ENCODE measurements at regions not wholly inside any gene's neighbourhood (a gene's known extent, or its start where the extent isn't known, plus 50 kb on each side); places are given as distances from the start of the nearest gene placed in this dataset.
"Not testable (repeated sequence)": the region's sequence is repeated elsewhere in the genome, so short reads cannot be mapped to it uniquely, and the experiment has no call there.

DNA sequence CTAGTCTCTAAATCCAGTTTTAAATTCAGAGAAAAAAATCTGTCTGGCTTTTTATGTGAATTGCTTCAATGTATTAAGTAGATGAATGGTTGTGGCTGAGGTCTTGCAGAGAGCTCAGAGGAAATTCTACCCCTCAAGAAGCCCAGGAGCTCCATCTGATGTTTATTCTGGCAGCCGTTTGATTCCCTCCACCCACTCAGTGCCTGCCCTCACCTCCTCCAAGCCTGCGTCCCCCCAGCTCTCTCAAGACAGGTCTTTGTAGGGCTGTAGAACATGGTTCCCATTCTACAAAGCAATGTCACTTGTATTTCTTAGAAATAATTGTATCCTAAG lies 366.3 kb downstream of the ANAPC1 start:
- H3K9ac ChIP-seq (ENCODE audit: low read length); H3K36me3 ChIP-seq (replicated peaks in 1 of 2; ENCODE audit: control extremely low read depth in 1 of 2, control insufficient read depth in 1 of 2, extremely low read depth in 1 of 2, insufficient read depth in 2 of 2, low read length in 1 of 2); DNase-seq; H3K27ac ChIP-seq (ENCODE audit: low read length in 2 of 2); H3K9me3 ChIP-seq (ENCODE audit: control extremely low read depth in 1 of 3, control insufficient read depth in 2 of 3, insufficient read depth in 1 of 3, low read length in 2 of 3); POLR2A ChIA-PET; H3K27me3 ChIP-seq (replicated peaks in 1 of 4; ENCODE audit: control extremely low read depth in 1 of 4, control insufficient read depth in 3 of 4, insufficient read depth in 4 of 4, low read length in 3 of 4); intact Hi-C loops (cut with micrococcal nuclease); H3K4me1 Mint-ChIP-seq; CTCF ChIA-PET; H4K20me1 ChIP-seq (ENCODE audit: control insufficient read depth, insufficient read depth, low read length, poor library complexity, severe bottlenecking); H3K9me3 Mint-ChIP-seq (ENCODE audit: insufficient read depth); H2AFZ ChIP-seq (ENCODE audit: insufficient read depth, low read depth, low read length, poor library complexity, severe bottlenecking); H3K79me2 ChIP-seq (ENCODE audit: control insufficient read depth, insufficient read depth, low read length); ATAC-seq (ENCODE audit: low read depth); H3K4me3 Mint-ChIP-seq; H3K27ac Mint-ChIP-seq; H3K4me2 ChIP-seq (replicated peaks; ENCODE audit: low read depth, low read length, poor library complexity, severe bottlenecking); H3K27me3 Mint-ChIP-seq; H3K4me3 ChIP-seq (ENCODE audit: control extremely low read depth in 1 of 5, extremely low read depth in 1 of 5, insufficient read depth in 1 of 5, low read depth in 2 of 5, low read length in 4 of 5); H3K4me1 ChIP-seq (ENCODE audit: control insufficient read depth in 2 of 2, insufficient read depth in 2 of 2, low read length in 2 of 2): not testable (repeated sequence)
- WGBS (ENCODE audit: insufficient coverage): no CpG with 5 or more reads among the region's 2 CpGs

DNA sequence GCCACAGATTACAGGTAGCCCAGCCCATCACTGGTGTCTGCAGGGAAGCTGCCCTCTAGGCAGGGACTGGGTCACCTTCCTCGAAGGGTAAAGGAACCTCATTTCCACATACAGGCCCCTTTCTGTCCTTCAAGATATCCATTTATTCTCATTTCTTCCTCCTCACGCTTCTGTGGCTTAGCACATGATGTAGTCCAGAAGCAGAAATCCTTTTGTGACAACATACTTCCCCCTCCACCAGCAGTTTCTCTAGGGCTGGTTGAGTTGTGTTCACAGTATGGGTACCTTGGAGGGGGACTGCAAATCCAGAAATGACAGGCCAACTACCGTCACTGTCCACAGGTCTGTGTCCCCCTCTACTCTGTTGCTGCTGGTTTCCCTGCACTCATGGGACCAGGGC lies 364.9 kb downstream of the ANAPC1 start:
- no peak for DNase-seq
- Histone ChIP-seq H3K27ac (ENCODE audit: low read length in 2 of 2) (no peak overlapping the region), H3K4me2 (replicated peaks; ENCODE audit: low read depth, low read length, poor library complexity, severe bottlenecking) (no peak overlapping the region), H3K79me2 (ENCODE audit: control insufficient read depth, insufficient read depth, low read length) (no peaks in the 10 kb centered on the region), H3K4me1 (ENCODE audit: control insufficient read depth in 2 of 2, insufficient read depth in 2 of 2, low read length in 2 of 2) (no peaks in the 10 kb centered on the region), H4K20me1 (ENCODE audit: control insufficient read depth, insufficient read depth, low read length, poor library complexity, severe bottlenecking) (no peaks in the 10 kb centered on the region), H3K9me3 (ENCODE audit: control extremely low read depth in 1 of 3, control insufficient read depth in 2 of 3, insufficient read depth in 1 of 3, low read length in 2 of 3) (no peaks in the 10 kb centered on the region), H3K36me3 (replicated peaks in 1 of 2; ENCODE audit: control extremely low read depth in 1 of 2, control insufficient read depth in 1 of 2, extremely low read depth in 1 of 2, insufficient read depth in 2 of 2, low read length in 1 of 2) (no peaks in the 10 kb centered on the region), H3K9ac (ENCODE audit: low read length) (no peak overlapping the region), H2AFZ (ENCODE audit: insufficient read depth, low read depth, low read length, poor library complexity, severe bottlenecking) (no peak overlapping the region), H3K4me3 (ENCODE audit: control extremely low read depth in 1 of 5, extremely low read depth in 1 of 5, insufficient read depth in 1 of 5, low read depth in 2 of 5, low read length in 4 of 5) (no peak overlapping the region), H3K27me3 (replicated peaks in 1 of 4; ENCODE audit: control extremely low read depth in 1 of 4, control insufficient read depth in 3 of 4, insufficient read depth in 4 of 4, low read length in 3 of 4) (no peaks in the 10 kb centered on the region)
- ChIA-PET CTCF (no interaction called here), POLR2A (no interaction called here)
- no peak for ATAC-seq (ENCODE audit: low read depth)
- TF ChIP-seq, protein P1, sequence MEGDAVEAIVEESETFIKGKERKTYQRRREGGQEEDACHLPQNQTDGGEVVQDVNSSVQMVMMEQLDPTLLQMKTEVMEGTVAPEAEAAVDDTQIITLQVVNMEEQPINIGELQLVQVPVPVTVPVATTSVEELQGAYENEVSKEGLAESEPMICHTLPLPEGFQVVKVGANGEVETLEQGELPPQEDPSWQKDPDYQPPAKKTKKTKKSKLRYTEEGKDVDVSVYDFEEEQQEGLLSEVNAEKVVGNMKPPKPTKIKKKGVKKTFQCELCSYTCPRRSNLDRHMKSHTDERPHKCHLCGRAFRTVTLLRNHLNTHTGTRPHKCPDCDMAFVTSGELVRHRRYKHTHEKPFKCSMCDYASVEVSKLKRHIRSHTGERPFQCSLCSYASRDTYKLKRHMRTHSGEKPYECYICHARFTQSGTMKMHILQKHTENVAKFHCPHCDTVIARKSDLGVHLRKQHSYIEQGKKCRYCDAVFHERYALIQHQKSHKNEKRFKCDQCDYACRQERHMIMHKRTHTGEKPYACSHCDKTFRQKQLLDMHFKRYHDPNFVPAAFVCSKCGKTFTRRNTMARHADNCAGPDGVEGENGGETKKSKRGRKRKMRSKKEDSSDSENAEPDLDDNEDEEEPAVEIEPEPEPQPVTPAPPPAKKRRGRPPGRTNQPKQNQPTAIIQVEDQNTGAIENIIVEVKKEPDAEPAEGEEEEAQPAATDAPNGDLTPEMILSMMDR (IDR thresholded peaks at IDR 0.05): no peak
- no peak for TF ChIP-seq EZH2 (IDR thresholded peaks at IDR 0.05; ENCODE audit: borderline replicate concordance, insufficient read depth, low read depth, low read length, poor library complexity, severe bottlenecking)
- no peaks in the 10 kb centered on the region for H3K9me3 Mint-ChIP-seq (ENCODE audit: insufficient read depth)
- intact Hi-C loops (cut with micrococcal nuclease): no loop called here
- no peak overlapping the region for H3K4me3 Mint-ChIP-seq
- no peak overlapping the region for H3K27ac Mint-ChIP-seq
- H3K27me3 Mint-ChIP-seq: peaks cover 5% of the 10 kb centered on the region
- WGBS (ENCODE audit: insufficient coverage): 44% methylated on average over 2 of the region's 3 CpGs
- no peaks in the 10 kb centered on the region for H3K4me1 Mint-ChIP-seq
